Colonic mucosa (tissue), 4 donors: ENCODE measurements at regions not wholly inside any gene's neighbourhood (a gene's known extent, or its start where the extent isn't known, plus 50 kb on each side); places are given as distances from the start of the nearest gene placed in this dataset.

Experiments
- DNase-seq: peaks from one replicate; pipeline ENCODE4 v3.0.0-alpha.2; 2020
- H3K27ac ChIP-seq: fragments of 200-600 bp; one replicate; pipeline ENCODE4 v1.8.0; 2021
- H3K27me3 ChIP-seq: fragments of 200-600 bp; one replicate; pipeline ENCODE4 v1.8.0; 2021
- H3K36me3 ChIP-seq: fragments of 200-600 bp; one replicate; pipeline ENCODE4 v1.8.0; 2021
- H3K4me1 ChIP-seq: fragments of 200-600 bp; one replicate; pipeline ENCODE4 v1.8.0; 2021; ENCODE audit warnings: mild to moderate bottlenecking
- H3K4me3 ChIP-seq: fragments of 200-600 bp; one replicate; pipeline ENCODE4 v1.8.0; 2021
- H3K9ac ChIP-seq, 2 donors: one replicate each; pipeline ENCODE4 v1.7.0; 2013; ENCODE audit warnings: control low read depth in 2 of 2, low read depth in 2 of 2, low read length in 2 of 2
- H3K9me3 ChIP-seq: fragments of 200-600 bp; one replicate; pipeline ENCODE4 v1.8.0; 2021
- CTCF ChIP-seq: fragments of 200-600 bp; IDR thresholded peaks from one replicate; pipeline ENCODE4 v1.8.0; 2022; ENCODE audit warnings: antibody characterized with exemption, mild to moderate bottlenecking
- intact Hi-C: fragments of 100-400 bp; cut with DNase I; formaldehyde crosslinking; loops from one replicate; pipeline ENCODE4 v1.14.1; 2022
- donor health status: healthy.
- donor health status: DM: no; HTN: no; CAD: no.
- donor health status: DM: no; HTN: no; CAD: no.

GRCh38 chr15:87733541-87733941, 523.0 kb downstream of the NTRK3 start:
- Histone ChIP-seq H3K4me1 (no peaks in the 10 kb centered on the region), H3K4me3 (no peak overlapping the region), H3K9ac (no peak overlapping the region), H3K27ac (no peak overlapping the region), H3K27me3 (no peaks in the 10 kb centered on the region), H3K36me3 (no peaks in the 10 kb centered on the region), H3K9me3 (no peaks in the 10 kb centered on the region)
- intact Hi-C loops = no loop called here
- no peak for DNase-seq
- TF ChIP-seq CTCF = no peak

- no peak for DNase-seq
- TF ChIP-seq CTCF = no peak
- H3K36me3 ChIP-seq = no peaks in the 10 kb centered on the region
- intact Hi-C loops = no loop called here
- H3K9me3 ChIP-seq = no peaks in the 10 kb centered on the region
- H3K4me3 ChIP-seq = no peak overlapping the region
- H3K27ac ChIP-seq = no peak overlapping the region
- no peaks in the 10 kb centered on the region for H3K4me1 ChIP-seq
- H3K27me3 ChIP-seq = no peaks in the 10 kb centered on the region
- H3K9ac ChIP-seq = no peak overlapping the region
Measured at GRCh38 chr15:87732976-87733375, 523.6 kb downstream of the NTRK3 start.

GRCh38 chr15:87731630-87732029, 524.9 kb downstream of the NTRK3 start:
- Histone ChIP-seq H3K36me3 (no peaks in the 10 kb centered on the region), H3K4me1 (no peaks in the 10 kb centered on the region), H3K4me3 (no peak overlapping the region), H3K27ac (no peak overlapping the region), H3K9ac (no peak overlapping the region), H3K27me3 (no peaks in the 10 kb centered on the region), H3K9me3 (no peaks in the 10 kb centered on the region)
- TF ChIP-seq CTCF = no peak
- intact Hi-C loops = no loop called here
- DNase-seq = no peak

GRCh38 chr15:87730706-87731105, 525.8 kb downstream of the NTRK3 start:
- H3K4me1 ChIP-seq = no peaks in the 10 kb centered on the region
- H3K9me3 ChIP-seq = no peaks in the 10 kb centered on the region
- DNase-seq = no peak
- H3K36me3 ChIP-seq = no peaks in the 10 kb centered on the region
- no peak overlapping the region for H3K4me3 ChIP-seq
- no peaks in the 10 kb centered on the region for H3K27me3 ChIP-seq
- TF ChIP-seq CTCF = no peak
- no peak overlapping the region for H3K27ac ChIP-seq
- intact Hi-C loops = no loop called here
- no peak overlapping the region for H3K9ac ChIP-seq

GRCh38 chr15:87728998-87729397, 527.5 kb downstream of the NTRK3 start:
- Histone ChIP-seq H3K4me1 (no peaks in the 10 kb centered on the region), H3K9me3 (no peaks in the 10 kb centered on the region), H3K27ac (no peak overlapping the region), H3K4me3 (no peak overlapping the region), H3K9ac (no peak overlapping the region), H3K27me3 (no peaks in the 10 kb centered on the region), H3K36me3 (no peaks in the 10 kb centered on the region)
- TF ChIP-seq CTCF = no peak
- no peak for DNase-seq
- intact Hi-C loops = no loop called here

GRCh38 chr15:87727073-87727472, 529.5 kb downstream of the NTRK3 start:
- no peaks in the 10 kb centered on the region for H3K4me1 ChIP-seq
- H3K27ac ChIP-seq = no peak overlapping the region
- H3K9ac ChIP-seq = no peak overlapping the region
- H3K9me3 ChIP-seq = no peaks in the 10 kb centered on the region
- no peaks in the 10 kb centered on the region for H3K27me3 ChIP-seq
- intact Hi-C loops = no loop called here
- no peak for TF ChIP-seq CTCF
- H3K4me3 ChIP-seq = no peak overlapping the region
- no peak for DNase-seq
- H3K36me3 ChIP-seq = no peaks in the 10 kb centered on the region
